ENCODE measurements at regions not wholly inside any gene's neighbourhood (a gene's known extent, or its start where the extent isn't known, plus 50 kb on each side); places are given as distances from the start of the nearest gene placed in this dataset.
A peak's percentile ranks its signal among the peaks of the same experiment; 100 is the strongest.
"Not testable (repeated sequence)": the region's sequence is repeated elsewhere in the genome, so short reads cannot be mapped to it uniquely, and the experiment has no call there.

DNA sequence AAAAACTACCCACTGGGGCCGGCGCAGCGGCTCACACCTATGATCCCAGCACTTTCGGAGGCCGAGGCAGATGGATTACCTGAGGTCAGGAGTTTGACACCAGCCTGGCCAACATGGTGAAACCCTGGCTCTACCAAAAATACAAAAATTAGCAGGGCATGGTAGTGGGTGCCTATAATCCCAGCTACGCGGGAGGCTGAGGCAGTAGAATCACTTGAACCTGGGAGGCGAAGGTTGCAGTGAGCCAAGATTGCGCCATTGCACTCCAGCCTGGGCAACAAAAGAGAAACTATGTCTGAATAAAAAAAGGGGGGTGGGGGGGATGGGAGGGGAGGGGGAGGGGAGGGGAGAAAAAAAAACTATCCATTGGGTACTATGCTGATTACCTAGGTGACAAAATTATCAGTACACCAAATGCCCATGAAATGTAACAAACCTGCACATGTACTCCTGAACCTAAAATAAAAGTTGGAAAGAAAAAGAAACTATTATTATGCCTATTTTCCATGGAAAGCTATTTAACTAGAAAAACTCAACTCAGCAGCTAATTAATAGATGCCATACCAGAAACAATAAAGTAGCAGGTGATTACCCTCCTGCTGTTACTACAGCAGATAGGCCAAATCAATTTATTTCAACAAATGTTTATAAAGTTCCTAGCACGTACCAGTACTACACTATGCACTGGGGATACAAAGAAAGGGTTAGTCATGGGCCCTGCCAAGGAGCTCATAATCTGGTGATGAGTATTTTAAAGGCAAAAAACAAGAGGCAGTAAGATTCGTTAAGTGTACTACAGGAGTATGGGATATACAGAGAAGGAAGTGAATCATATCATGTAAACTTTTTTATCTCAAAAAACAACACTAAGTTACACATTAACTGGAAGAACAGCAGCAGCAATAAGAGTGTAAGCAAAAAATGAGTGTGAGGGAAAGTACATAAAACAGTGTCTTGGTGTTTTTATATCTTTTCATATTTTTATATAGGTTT lies 112.8 kb upstream of the SLC39A10 start:
- intact Hi-C loops (cut with DNase I): no loop called here

DNA sequence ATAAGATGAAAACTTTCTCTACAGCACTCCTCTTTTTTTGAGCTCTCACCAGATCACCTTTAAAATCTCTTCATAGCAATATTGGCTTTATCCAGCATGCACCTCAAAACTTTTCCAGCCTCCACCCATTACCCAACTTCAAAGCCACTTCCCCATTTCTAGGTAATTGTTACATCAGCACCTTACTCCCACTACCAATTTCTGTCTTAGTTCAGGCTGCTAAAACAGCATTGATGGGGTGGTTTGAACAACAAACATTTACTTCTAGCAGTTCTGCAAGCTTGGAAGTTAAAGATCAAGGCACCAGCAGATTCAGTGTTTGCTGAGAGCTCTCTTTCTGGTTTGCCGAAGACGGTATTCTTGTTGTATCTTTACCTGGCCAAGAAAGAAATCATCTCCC lies 114.0 kb upstream of the SLC39A10 start:
- intact Hi-C loops (cut with DNase I): no loop called here
- ATAC-seq (ENCODE audit: poor library complexity): no peak
- DNase-seq: no peak

More for the DNA sequence above, 112.8 kb upstream of the SLC39A10 start:
- ATAC-seq (ENCODE audit: poor library complexity) (no peak), DNase-seq (no peak)

DNA sequence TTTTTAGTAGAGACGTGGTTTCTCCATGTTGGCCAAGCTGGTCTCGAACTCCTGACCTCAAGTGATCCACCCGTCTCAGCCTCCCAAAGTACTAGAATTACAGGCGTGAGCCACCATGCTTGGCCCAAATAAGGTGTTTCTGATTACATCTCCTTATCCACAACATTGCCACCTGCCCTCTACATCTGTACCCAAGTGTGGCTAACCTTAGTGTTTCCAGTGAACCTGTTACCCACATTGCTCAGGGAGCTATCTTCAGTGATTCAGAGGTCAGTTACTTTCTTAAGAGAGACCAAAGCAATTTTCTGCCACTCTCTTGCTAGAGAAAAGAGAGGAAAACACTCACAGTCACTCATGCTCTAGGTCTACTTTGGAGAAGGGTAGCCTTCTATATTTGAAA lies 115.0 kb upstream of the SLC39A10 start:
- ATAC-seq (ENCODE audit: poor library complexity): no peak
- intact Hi-C loops (cut with DNase I): no loop called here

DNA sequence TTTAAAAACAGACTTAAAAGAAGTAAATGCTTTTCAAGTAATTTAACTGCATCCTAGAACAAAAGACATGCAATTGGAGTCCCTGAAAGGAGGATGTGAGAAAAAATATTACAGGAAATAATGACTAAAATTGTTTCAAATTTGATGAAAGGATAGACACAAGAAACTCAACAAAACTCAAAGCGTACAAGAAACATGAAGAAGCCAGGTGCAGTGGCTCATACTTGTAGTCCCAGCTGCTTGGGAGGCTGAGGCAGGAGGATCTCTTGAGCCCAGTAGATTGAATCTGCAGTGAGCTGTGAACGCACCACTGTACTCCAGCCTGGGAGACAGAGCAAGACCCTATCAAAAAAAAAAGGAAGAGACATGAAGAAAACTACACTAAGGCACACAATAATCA lies 118.1 kb upstream of the SLC39A10 start:
- intact Hi-C loops (cut with DNase I): no loop called here
- DNase-seq (no peak), ATAC-seq (ENCODE audit: poor library complexity) (no peak)

More for the DNA sequence above, 115.0 kb upstream of the SLC39A10 start:
- DNase-seq: no peak

DNA sequence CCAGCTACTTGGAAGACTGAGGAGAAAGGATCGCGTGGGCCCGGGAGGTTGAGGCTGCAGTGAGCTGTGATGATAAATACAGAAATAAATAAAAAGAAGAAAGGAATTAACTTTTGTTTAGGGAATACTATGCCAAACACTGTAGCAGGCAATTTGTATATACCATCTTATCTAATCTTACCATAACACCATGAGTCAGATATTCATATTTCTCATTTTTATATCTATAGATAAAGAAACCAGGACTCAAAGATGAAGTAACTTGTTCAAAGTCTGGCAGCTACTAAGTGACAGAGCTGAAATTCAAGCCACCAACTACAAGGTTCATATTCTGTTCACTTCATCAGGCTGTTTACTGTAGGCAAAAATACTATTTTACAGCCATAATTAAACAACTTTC lies 119.2 kb upstream of the SLC39A10 start:
- no peak for DNase-seq
- intact Hi-C loops (cut with DNase I): no loop called here
- ATAC-seq (ENCODE audit: poor library complexity): no peak

DNA sequence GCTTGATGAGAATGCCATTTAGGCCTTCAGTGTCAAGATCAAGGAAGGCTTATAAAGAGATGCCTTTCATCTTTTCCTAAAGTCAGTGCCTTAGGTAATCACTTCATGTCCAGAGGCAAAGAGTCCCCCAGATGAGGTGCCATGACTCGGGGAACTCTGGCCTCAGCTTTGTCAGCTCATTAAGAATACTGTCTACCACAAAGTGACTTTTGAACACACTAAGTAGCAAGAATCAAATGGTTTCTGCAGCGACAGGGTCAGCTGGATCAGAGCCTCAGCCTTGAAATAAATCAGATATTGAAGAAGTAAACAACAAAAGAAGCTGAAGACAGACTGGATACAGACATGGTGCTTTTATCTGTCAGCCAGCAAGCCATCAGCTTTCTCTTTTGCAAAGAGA lies 120.1 kb upstream of the SLC39A10 start:
- ATAC-seq (ENCODE audit: poor library complexity) (no peak), DNase-seq (no peak)
- intact Hi-C loops (cut with DNase I): no loop called here

DNA sequence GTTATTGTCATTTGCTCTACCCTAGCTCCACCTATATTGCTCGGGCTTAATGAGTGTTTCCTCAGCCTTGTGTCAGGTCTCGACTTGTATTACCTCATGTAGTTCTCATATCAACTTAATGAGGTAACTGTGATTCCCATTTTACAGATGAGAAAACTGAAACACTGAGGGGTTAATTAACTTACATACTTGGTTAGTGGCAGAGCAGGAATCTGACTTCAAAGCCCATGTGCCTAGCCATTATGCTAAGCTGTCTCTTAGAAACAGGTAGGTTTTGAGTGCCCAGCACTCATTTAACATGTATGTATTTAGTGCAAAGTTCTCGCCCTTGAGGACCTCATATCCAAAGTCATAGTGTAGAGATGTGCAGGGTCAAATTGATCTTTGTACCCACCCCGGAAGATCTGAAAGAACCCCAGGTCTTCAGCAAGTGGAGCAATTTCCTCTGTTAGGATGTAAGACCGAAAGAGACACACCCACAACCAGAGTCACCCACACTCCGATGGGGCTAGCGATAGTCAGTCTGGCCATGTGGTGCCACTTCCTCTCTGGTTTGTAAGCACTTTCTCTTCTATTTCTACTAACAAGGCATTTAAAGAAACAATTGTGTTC lies 121.0 kb upstream of the SLC39A10 start:
- intact Hi-C loops (cut with DNase I): no loop called here
- DNase-seq (peak; percentile 55), ATAC-seq (ENCODE audit: poor library complexity) (peak; percentile 74)

DNA sequence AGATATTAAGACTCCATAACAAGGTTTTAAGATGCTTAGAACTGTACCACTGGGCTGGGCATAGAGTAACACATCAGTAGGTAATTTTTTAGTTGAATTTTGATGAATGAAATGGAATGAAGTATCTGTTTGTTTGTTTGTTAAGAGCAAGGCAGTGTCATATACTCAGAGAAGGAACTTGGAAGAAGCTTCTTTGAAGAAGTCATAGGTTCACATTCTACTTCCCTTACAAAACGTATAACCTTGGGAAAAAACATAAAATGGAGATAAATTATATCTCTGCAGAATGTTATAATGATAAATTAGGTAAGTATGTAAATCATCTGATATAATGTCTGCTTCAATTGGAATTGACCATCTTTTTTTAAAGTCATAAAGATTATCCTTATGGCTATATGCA lies 122.1 kb upstream of the SLC39A10 start:
- intact Hi-C loops (cut with DNase I): no loop called here
- ATAC-seq (ENCODE audit: poor library complexity) (no peak), DNase-seq (no peak)

DNA sequence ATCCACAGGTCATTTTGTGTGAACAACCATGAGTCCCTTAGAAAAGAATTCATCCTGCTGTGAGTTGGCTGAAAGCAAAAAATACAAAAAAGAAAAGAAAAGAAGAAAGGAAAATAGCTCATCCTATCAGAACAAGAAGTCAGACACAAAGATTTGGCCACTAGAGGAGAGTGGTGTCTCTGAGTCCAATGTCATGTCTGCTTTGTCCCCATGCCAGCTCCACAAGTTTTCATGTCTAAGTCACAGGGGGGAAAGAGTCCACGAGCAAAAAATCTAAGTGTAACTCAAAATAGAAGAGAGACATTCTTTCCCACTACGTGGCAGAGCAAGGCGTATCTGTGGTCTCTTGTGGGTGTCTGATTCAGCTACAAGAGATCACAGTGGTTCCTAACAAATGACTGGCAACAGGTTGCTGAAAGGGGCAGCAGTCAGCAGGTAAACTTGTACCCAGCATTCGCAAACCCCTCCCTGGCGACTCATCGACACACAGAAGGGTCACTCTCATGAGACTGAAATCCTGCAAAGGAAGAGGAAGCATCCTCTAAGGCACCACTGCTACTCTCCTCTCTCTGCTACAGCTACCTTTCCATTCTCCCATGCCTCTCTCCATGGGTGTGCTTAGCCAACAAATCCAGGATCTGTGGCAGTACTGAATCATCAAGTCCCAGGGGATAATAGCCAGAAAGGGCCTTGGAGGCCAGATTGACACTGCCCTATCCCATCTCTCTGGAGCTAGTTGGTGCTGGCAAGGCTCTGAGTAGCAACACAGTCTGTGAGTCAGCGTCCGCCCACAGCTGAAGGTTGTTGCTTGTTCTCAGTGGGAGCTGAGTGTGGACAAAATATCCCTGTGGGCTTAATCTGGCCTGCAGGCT lies 123.0 kb upstream of the SLC39A10 start:
- DNase-seq: peak; percentile 59
- intact Hi-C loops (cut with DNase I): no loop called here
- ATAC-seq (ENCODE audit: poor library complexity): peak; percentile 79

DNA sequence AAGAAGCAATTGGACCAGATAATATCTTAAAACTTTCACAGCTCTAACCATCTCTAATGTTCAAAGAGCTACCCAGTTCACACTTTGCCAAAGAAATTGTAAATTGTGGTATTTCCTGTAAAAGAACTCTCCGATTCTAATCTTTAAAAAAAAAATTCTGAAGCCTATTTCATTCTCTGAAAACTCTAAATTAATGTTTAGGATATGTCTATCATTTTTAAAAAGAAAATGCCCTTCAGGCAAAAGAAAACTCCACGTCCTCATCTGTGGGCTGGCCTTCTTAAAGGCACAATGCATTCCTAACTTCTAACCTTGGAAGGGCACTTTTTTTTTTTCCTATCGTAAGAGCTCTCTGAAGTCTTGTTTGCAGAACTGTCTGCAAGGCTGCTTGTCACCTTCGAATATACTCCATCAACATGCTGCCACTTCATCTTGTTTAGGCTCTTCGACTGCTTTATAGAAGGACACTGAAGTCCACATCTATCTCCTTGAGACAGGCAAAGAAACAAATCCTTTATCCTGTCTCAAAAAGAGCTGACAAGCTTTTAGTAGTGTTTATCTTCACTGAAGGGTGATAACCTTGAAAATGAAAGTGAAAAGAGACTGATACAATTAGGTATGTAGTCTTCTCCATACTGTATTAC lies 124.3 kb upstream of the SLC39A10 start:
- intact Hi-C loops (cut with DNase I): no loop called here
- ATAC-seq (ENCODE audit: poor library complexity) (no peak), DNase-seq (no peak)

DNA sequence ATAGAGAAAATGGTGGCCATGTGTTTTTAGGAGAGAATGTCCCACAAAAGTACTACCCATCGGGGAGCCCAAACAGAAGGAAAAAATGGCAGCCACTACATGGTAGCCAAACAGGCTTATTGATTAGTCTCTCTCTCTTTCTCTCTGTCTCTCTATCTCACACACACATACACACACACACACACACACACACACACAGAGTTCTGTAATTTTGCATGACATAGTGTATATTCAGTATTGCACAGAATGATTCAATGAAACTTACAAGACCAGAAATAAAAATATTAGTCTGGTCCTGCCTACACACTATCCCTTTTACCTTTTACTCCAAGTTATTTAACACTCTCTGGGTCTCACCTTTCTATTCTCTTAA lies 124.8 kb upstream of the SLC39A10 start:
- DNase-seq (no peak), ATAC-seq (ENCODE audit: poor library complexity) (no peak)
- intact Hi-C loops (cut with DNase I): no loop called here

DNA sequence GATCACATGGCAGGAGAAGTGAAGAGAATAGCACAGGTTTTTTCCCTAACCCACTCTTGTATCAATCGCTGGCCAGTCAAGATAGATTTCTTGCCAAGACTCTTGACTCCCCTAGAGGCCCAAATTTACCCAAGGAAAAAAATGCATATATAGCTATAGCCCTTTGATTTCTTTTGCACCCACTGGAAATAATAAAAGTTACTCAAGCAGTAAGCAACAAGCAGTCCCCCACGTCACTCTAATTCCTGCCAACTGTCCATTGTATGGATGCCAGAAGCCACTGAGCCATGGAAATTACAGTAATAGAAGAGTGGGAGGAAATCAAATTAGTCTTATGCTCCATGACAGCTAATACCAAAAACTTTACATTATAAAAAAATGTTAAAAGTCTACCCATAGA lies 125.3 kb upstream of the SLC39A10 start:
- no peak for DNase-seq
- intact Hi-C loops (cut with DNase I): no loop called here
- no peak for ATAC-seq (ENCODE audit: poor library complexity)

DNA sequence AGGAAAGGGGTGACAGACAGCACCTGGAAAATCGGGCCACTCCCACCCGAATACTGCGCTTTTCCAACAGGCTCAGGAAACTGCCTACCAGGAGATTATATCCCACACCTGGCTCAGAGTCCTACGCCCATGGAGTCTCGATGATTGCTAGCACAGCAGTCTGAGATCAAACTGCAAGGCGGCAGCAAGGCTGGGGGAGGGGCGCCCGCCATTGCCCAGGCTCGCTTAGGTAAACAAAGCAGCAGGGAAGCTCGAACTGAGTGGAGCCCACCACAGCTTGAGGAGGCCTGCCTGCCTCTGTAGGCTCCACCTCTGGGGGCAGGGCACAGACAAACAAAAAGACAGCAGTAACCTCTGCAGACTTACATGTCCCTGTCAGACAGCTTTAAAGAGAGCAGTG lies 133.8 kb upstream of the SLC39A10 start:
- ATAC-seq (ENCODE audit: poor library complexity); DNase-seq; intact Hi-C loops (cut with DNase I): not testable (repeated sequence)

DNA sequence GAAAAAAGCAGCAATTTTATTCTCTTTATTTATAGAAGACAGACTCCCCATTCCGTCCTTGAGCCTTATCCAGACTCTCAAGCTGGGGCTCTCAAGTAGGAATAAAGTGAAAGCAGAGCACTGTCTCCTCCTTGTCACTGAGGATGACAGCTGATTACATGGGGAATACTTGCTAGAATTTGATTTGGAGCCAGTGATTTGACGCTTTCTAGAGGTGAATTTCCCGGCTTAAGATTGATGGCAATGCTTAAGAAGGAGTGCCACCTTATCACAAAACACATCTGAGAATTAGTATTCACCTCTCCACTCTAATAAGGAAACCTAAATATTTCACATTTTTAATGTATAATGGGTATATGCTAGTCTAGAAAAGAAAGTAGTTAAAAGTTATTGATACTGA lies 135.4 kb upstream of the SLC39A10 start:
- ATAC-seq (ENCODE audit: poor library complexity) (no peak), DNase-seq (no peak)
- intact Hi-C loops (cut with DNase I): no loop called here

DNA sequence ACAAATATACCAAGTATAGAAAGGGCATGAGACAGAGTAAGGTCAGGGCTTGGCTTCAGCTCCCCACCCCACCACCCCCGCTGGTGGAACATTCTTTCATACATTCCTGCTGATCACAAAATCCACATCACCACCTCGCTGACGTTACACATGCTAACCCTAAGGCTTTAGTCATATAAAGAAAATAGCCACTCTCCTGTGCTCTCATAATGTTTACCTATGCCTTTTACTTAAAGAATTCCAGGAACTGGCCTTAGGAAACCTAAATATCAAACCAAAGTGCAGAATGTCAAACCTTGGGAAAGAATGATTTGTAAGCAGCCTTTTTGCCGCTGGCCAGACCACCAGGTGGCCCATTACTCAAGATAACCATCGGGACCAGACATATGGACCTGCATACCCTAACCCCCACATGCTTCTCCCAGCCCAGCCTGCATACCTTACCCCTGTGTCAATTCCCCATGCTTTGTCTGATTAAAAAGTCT lies 136.3 kb upstream of the SLC39A10 start:
- ATAC-seq (ENCODE audit: poor library complexity): no peak
- DNase-seq: no peak
- intact Hi-C loops (cut with DNase I): no loop called here

DNA sequence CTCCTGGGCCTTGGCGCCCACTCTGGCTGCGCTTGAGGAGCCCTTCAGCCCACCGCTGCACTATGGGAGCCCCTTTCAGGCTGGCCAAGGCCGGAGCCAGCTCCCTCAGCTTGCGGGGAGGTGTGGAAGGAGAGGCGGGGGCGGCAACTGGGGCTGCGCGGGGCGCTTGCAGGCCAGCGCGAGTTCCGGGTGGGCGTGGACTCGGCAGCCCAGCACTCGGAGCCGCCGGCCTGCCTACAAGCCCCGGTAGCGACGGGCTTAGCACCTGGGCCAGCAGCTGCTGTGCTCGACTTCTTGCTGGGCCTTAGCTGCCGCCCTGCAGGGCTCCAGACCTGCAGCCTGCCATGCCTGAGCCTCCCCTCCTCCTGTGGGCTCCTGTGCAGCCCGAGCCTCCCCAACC lies 141.5 kb upstream of the SLC39A10 start:
- intact Hi-C loops (cut with DNase I): no loop called here
- ATAC-seq (ENCODE audit: poor library complexity) (no peak), DNase-seq (no peak)

DNA sequence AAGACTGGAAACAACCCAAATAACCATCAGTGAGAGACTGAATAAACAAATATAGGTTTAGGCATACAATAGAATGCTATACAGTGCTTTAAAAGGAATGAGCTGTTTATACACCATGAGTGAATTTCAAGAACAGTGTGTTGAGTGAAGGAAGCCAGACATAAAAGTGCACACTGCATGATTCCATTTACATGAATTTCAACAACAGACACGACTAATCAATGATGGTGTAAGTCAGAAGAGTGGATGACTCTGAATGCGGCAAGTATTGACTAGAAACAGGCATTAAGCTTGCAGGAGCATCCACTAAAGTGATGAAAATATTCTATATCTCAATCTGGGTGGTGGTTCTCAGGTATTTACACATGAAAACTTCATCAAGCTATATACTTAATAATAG lies 142.7 kb upstream of the SLC39A10 start:
- no peak for DNase-seq
- ATAC-seq (ENCODE audit: poor library complexity): no peak
- intact Hi-C loops (cut with DNase I): no loop called here

DNA sequence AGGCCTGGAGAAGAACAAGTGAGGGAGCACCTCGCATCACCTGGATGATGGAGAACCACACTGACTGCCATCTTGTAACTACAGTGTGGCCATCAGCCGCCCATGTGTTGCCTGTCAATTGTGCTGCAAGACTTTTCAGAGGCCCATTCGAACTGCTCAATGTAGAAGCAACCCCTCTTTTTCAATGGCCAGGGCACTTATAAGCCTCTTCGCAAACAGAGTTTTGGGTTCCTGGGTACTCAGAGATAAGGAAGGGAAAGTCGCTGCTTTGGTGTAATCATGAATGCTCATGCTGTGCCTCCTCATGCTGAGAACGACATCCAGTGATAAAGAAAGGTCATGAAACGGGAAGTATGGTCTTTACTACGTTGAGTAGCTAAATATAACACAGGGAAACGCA lies 143.9 kb upstream of the SLC39A10 start:
- intact Hi-C loops (cut with DNase I): no loop called here
- ATAC-seq (ENCODE audit: poor library complexity) (no peak), DNase-seq (no peak)

DNA sequence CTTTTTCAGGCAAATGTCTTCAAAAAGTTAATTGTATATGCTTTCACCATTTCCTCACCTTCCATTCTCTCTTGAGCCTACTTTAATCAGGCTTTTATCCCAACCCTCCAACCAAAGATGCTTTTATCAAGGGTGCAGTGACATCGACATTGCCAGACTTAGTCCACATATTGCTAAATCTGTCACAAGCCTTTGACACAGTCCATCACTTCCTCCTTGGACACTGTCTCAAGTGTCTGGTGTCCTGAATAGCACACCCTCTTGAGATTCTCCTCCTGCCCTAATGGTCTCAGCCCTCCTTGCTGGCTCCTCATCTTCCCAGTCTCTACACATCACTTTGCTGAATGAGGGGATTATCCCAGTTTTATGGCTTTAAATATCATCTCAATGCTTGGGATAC lies 147.5 kb upstream of the SLC39A10 start:
- intact Hi-C loops (cut with DNase I): no loop called here
- DNase-seq (no peak), ATAC-seq (ENCODE audit: poor library complexity) (no peak)
